Hematopoietic multipotent progenitor cell (in vitro differentiated cells): ENCODE measurements at regions not wholly inside any gene's neighbourhood (a gene's known extent, or its start where the extent isn't known, plus 50 kb on each side); places are given as distances from the start of the nearest gene placed in this dataset.
"Not testable (repeated sequence)": the region's sequence is repeated elsewhere in the genome, so short reads cannot be mapped to it uniquely, and the experiment has no call there.

Source experiments
- DNase-seq, 3 donors: peaks; one replicate each; pipeline ENCODE4 v3.0.0-alpha.2; 2011 to 2015; ENCODE audit warnings: low read depth in 2 of 3, low spot score in 2 of 3

GRCh38 chr1:93774707-93775106 is 93.1 kb upstream of the BCAR3 start:
- DNase-seq = no peak

- no peak for DNase-seq
These were observed 91.6 kb upstream of the BCAR3 start for GRCh38 chr1:93773049-93773838.

- no peak for DNase-seq
These were observed 90.2 kb upstream of the BCAR3 start for GRCh38 chr1:93771843-93772242.

DNA sequence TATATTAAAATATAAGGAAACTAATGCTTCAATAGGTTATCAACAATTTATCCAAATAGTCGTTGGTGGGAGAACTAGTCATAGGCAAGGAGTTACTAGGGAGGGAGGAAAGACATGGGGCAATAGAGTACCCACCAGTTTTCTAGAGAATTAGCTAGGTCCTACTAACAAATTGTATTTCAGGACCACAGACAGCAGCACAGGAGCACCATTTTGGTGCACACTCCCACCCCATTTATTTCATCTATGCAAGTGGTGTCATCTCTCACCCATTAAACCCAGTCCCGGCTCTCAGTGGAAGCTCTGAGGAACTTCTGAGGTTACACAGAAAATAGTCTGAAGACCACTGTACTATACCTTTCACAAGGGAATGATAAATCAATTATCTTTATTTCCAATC is 89.0 kb upstream of the BCAR3 start:
- DNase-seq = peak in 1 of 3 donors; percentile 26

GRCh38 chr1:93769777-93770176 is 88.1 kb upstream of the BCAR3 start:
- no peak for DNase-seq

- peak in 1 of 3 donors; percentile 42 for DNase-seq
These were observed 86.8 kb upstream of the BCAR3 start for GRCh38 chr1:93768380-93768863.

DNA sequence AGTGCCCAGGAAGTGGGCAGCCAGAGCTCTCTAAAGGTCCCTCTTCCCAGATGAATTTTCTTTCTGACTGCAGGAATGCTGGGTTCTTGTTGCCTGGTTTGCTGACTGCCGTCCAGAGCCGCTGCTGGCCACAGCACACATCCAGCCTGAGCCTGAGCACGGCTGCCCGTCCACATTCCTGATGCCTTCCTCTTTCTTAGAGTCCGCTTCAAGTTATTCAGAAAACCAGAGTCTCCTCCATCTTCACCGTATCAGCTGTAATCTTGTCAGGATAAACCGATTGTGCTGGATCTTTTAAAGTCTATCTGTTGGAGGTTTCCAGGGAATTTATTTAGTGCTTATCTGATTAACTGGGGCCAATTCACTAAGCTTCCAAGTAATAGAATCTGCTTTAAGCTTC is 84.8 kb upstream of the BCAR3 start:
- DNase-seq = no peak

GRCh38 chr1:93765099-93765498 is 83.5 kb upstream of the BCAR3 start:
- DNase-seq = no peak

DNA sequence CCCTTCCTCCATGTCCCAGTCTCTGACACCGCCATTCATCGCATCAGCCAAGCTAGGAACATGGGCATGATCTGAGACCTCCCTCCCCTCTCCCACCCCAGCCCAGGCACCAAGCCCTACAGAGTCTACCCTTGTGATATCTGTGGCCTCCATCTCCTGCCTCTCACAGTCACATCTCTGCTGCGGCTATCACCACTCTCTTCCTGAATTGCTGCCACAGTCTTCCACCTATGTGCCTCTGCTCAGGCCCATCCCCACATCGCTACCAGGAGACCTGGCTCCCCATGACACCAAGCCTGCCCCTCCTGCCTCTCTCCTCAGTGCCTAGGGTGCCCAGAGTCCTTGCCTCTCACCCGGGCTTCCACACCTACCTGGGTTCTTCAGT is 82.7 kb upstream of the BCAR3 start:
- no peak for DNase-seq

DNA sequence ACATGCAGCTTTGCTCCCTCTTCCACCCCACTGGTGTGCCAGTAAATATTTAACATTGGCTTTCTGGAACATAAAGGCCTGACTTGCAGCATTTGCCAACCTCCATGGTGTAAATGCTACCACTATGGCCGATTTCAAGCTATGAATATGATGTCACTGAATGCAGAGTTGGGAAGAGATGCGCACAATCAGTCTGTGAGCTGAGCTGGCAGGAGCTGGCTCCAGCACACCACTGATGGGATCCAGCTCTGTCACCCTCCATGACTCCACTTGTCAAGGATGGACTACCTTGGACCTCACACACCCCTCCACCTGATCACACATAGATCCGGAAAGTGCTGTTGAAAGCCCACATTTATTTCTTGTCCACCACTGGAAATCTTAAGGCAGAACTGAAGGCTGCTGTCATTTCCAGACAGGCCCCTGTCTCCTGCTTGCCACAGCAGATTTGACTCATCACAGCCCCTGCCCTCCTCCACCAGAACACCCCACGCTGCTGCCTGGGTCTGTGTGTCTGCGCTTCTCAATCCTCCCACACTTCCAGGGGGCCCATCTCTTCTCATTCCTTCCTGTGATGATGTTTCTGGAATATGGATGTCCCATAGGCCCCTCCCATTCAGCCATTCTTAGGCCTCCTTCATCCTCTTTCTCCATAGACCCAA is 82.2 kb upstream of the BCAR3 start:
- no peak for DNase-seq

DNA sequence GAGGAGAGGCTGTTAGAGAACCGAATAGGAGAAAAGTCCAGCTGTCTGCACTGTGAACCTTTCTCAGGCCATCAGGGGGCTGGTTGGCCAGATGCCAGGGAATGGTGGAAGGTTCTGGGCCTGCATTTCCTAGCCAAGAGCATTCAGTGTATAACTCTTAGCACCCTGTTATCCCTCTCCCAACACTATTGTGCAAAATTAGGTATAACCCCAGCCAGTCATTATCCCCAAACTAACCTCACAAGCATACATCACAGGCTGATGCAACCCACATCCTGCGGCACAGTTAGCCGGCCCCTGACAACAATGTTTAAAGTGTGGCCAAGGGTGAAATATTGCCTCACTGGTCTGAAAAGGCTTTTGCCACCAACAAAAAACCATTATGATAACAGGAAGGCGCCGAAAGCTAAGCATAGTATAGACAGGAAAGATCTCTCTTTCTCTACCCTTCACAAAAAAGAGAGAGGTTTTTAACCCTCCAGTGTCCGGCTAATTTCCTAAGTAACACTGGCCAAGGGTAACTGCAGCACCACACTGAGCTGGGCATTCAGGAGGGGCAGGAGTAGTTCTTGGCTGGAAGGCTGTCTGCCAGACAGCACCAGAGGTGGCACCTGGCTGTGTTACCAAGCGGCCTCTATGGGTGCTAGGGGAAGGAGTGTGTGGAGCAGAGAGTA is 77.3 kb upstream of the BCAR3 start:
- DNase-seq = peak in 1 of 3 donors; percentile 37

GRCh38 chr1:93757256-93758036 is 75.8 kb upstream of the BCAR3 start:
- no peak for DNase-seq

DNA sequence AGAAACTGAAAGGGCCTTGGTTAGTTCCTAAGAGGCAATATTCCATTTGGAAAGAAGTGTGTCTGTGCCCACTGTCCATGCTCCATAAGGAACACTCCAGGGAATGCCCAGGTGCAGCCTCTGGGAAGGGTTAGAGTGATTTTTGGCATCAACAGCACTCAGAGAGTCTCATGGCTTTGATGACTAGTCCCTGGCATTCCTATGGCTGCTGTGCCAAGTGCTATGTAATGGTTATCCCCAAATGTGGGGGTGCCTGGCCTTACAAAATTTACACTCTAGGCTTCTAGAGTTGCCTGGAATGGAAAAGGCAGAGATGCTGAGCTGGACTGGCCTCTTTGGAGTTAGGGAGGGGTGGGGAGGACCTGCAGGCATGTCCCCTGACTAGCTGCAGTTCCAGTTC is 75.0 kb upstream of the BCAR3 start:
- no peak for DNase-seq

DNA sequence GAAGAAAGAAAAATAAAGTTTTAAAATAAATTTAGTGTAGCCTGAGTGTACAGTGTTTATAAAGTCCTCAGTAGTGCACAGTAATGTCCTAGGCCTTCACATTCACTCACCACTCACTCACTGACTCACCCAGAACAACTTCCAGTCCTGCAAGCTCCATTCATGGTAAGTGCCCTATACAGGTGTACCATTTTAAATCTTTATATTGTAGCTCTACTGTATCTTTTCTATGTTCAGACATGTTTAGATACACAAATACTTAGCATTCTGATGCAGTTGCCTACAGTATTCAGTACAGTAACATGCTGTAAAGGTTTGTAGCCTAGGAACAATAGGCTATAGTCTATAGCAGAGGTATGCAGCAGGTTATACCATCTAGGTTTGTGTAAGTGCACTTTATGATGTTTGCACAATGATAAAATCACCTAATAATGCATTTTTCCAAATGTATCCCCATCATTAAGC is 73.6 kb upstream of the BCAR3 start:
- DNase-seq = not testable (repeated sequence)

DNA sequence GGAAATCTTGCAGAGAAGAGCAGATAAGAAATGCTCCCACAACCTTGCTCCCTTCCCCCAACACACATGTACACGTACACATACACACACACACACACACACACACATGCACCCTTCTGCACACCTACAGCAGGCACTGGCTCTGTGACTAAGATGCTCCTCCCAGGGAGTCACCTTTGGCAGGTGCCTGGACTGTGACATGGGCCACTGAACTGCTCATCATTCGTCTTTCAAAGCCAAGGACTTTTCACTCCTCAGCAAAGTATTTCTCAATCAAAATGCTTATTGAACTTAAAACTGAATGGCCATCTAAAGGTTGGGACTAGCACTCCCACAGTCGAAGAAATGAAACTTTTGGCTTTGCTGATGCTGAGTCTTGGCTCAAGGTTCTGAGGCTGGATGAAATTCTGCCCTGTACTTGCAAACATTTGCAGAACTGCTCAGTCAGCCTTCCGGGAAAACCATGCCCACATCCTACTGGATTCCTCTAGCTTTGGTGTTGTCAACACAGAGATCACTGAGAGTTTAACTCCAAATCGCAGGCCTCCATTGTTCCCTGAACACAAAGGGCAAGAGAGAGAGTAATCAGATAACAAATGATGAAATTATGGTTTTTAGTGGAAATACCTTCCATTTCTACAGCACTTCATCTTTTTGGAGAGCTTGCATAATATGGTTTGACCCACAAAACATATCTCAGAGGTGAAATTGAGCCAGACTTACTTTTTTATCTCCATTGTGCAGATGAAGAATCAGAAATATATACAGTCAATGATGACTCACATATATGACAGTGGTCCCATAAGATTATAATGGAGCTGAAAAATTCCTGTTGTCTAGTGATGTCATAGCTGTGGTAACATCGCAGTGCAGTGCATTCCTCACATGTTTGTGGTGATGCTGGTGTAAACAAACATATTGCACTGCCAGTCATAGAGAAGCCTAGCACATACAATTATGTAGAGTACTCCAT is 72.4 kb upstream of the BCAR3 start:
- no peak for DNase-seq

DNA sequence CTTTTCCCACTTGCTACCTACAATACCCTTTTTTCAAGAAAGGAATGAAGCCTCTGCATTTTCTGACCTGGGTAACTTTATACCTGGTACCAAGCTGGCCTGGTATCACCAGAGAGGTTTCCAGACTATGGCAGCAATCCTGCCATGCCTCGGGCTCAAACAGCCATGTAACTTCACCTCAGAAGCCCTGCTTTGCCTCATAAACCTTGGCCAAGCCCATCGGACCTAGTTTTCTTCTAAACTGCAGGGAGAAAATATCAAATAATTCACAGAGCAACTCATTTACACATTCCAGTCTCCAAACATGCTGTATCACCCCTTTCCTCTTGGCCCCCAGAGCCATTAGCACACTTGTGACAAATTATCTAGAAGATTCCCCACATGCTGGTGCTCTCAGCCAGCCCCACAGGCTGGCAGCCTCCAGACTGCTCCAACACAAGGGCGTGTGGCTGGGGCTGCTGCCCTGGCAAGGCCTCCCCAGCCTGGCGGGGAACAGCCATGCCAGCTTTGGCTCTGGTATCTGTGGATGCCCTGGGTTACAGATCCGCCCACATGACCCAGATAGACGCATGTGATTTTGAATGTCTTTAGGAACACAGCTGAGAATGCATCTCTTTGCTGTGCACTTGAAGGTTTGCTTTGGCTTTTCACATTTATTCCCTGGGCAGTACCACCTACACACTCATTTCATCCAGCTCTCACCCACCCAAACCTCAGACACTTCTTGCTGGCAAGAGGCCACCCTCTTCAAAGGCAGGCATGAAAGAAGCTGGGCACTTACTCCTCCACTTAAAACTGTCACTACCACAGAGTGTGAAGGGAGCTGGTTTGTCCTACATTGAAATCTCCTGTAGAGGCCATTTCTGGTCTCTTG is 70.0 kb upstream of the BCAR3 start:
- DNase-seq = no peak

GRCh38 chr1:93750955-93751354 is 69.3 kb upstream of the BCAR3 start:
- DNase-seq = peak in 1 of 3 donors; percentile 19

GRCh38 chr1:93749894-93750301 is 68.3 kb upstream of the BCAR3 start:
- DNase-seq = peak in 1 of 3 donors; percentile 15

- DNase-seq = no peak
These were observed 67.8 kb upstream of the BCAR3 start for GRCh38 chr1:93749487-93749886.
